GM23338 (cell line): ENCODE measurements at regions not wholly inside any gene's neighbourhood (a gene's known extent, or its start where the extent isn't known, plus 50 kb on each side); places are given as distances from the start of the nearest gene placed in this dataset.

Experiments
- ATAC-seq: fragments of 200-7000 bp; cut with Tn5 transposase; 3 replicates; pipeline ENCODE4 v1.9.1; 2020
- DNase-seq: peaks from one replicate; pipeline ENCODE4 v3.0.0-alpha.2; 2015; ENCODE audit warnings: low spot score
- H2AFZ ChIP-seq: fragments of 200-600 bp; sonication (generic); 2 replicates; pipeline ENCODE4 v1.8.0; 2016; ENCODE audit warnings: antibody characterized with exemption, mild to moderate bottlenecking, moderate library complexity
- H3F3A ChIP-seq: fragments of 200-600 bp; sonication (generic); replicated peaks from 2 replicates; pipeline ENCODE4 v1.8.0; 2017; ENCODE audit warnings: antibody characterized with exemption, mixed run types, low read depth
- H3K27ac ChIP-seq: fragments of 200-600 bp; sonication (generic); 2 replicates; pipeline ENCODE4 v1.6.1; 2016; ENCODE audit warnings: low read depth
- H3K27me3 ChIP-seq: fragments of 200-600 bp; sonication (generic); 2 replicates; pipeline ENCODE4 v1.8.0; 2016; ENCODE audit warnings: mild to moderate bottlenecking, mixed run types, moderate library complexity; ENCODE audit not compliant: insufficient read depth
- H3K36me3 ChIP-seq: fragments of 200-600 bp; sonication (generic); 2 replicates; pipeline ENCODE4 v1.8.0; 2016; ENCODE audit warnings: mild to moderate bottlenecking; ENCODE audit not compliant: insufficient read depth
- H3K4me1 ChIP-seq: fragments of 200-600 bp; sonication (generic); 2 replicates; pipeline ENCODE4 v1.8.0; 2016; ENCODE audit warnings: mild to moderate bottlenecking, moderate library complexity; ENCODE audit not compliant: insufficient read depth
- H3K4me2 ChIP-seq: fragments of 200-600 bp; sonication (generic); 2 replicates; pipeline ENCODE4 v1.7.1; 2017; ENCODE audit warnings: mixed run types
- H3K4me3 ChIP-seq: fragments of 200-600 bp; sonication (generic); 2 replicates; pipeline ENCODE4 v1.6.1; 2016; ENCODE audit warnings: mixed run types
- H3K79me2 ChIP-seq: fragments of 200-600 bp; sonication (generic); replicated peaks from 2 replicates; pipeline ENCODE4 v1.8.0; 2017; ENCODE audit warnings: mild to moderate bottlenecking; ENCODE audit not compliant: insufficient read depth
- H3K9me2 ChIP-seq: fragments of 200-600 bp; sonication (generic); 2 replicates; pipeline ENCODE4 v1.8.0; 2017; ENCODE audit not compliant: insufficient read depth
- H4K20me1 ChIP-seq: fragments of 200-600 bp; sonication (generic); replicated peaks from 2 replicates; pipeline ENCODE4 v1.8.0; 2017; ENCODE audit warnings: mild to moderate bottlenecking; ENCODE audit not compliant: insufficient read depth
- H3K27ac Mint-ChIP-seq: 2 replicates; pipeline ENCODE4 v1.8.0; 2020; ENCODE audit warnings: inconsistent platforms, mild to moderate bottlenecking, moderate library complexity, mixed read lengths
- H3K27me3 Mint-ChIP-seq: 3 replicates; pipeline ENCODE4 v1.8.0; 2022; ENCODE audit warnings: low read depth, mild to moderate bottlenecking, moderate library complexity, mixed read lengths, inconsistent platforms; ENCODE audit not compliant: insufficient read depth, poor library complexity
- H3K36me3 Mint-ChIP-seq: 3 replicates; pipeline ENCODE4 v1.8.0; 2021; ENCODE audit warnings: low read depth, mild to moderate bottlenecking, inconsistent platforms, moderate library complexity, mixed read lengths
- H3K4me1 Mint-ChIP-seq: 3 replicates; pipeline ENCODE4 v1.8.0; 2020; ENCODE audit warnings: mild to moderate bottlenecking, inconsistent platforms, mixed read lengths
- H3K4me3 Mint-ChIP-seq: 3 replicates; pipeline ENCODE4 v1.8.0; 2021; ENCODE audit warnings: moderate library complexity, mild to moderate bottlenecking, inconsistent platforms, mixed read lengths
- H3K9me3 Mint-ChIP-seq: 3 replicates; pipeline ENCODE4 v1.8.0; 2020; ENCODE audit warnings: moderate library complexity, mild to moderate bottlenecking, inconsistent platforms, mixed read lengths
- CREB1 ChIP-seq: fragments of 250-450 bp; sonication (Bioruptor Pico); IDR thresholded peaks from 2 replicates; pipeline ENCODE4 v1.5.0; 2020; ENCODE audit warnings: low read depth, mild to moderate bottlenecking, moderate library complexity
- EZH2 ChIP-seq: fragments of 200-600 bp; sonication (generic); IDR thresholded peaks from one replicate; pipeline ENCODE4 v1.8.0; 2017; ENCODE audit warnings: antibody characterized with exemption, mild to moderate bottlenecking, low read depth; ENCODE audit not compliant: unreplicated experiment
- EZH2phosphoT487 ChIP-seq: fragments of 200-600 bp; sonication (generic); IDR thresholded peaks from one replicate; pipeline ENCODE4 v1.8.1; 2018; ENCODE audit warnings: antibody characterized with exemption; ENCODE audit not compliant: unreplicated experiment
- JUNB ChIP-seq: IDR thresholded peaks from one replicate; pipeline ENCODE4 v1.6.1; 2016; ENCODE audit warnings: antibody characterized with exemption; ENCODE audit not compliant: unreplicated experiment
- NANOG ChIP-seq: IDR thresholded peaks from 2 replicates; pipeline ENCODE4 v1.6.1; 2016; ENCODE audit warnings: antibody characterized with exemption, borderline replicate concordance
- POLR2AphosphoS5 ChIP-seq: IDR thresholded peaks from 2 replicates; pipeline ENCODE4 v1.6.1; 2016; ENCODE audit warnings: antibody characterized with exemption, low read depth
- STAT1 ChIP-seq: IDR thresholded peaks from one replicate; pipeline ENCODE4 v1.6.1; 2016; ENCODE audit warnings: antibody characterized with exemption; ENCODE audit not compliant: unreplicated experiment
- ZNF114 ChIP-seq: fragments of 250-450 bp; sonication (Bioruptor Pico); IDR thresholded peaks from 2 replicates; pipeline ENCODE4 v1.5.0; 2020; ENCODE audit warnings: mild to moderate bottlenecking, moderate library complexity
- ZNF331 ChIP-seq: fragments of 250-450 bp; sonication (Bioruptor Pico); IDR thresholded peaks from 2 replicates; pipeline ENCODE4 v1.5.0; 2020; ENCODE audit warnings: low read depth, mild to moderate bottlenecking, moderate library complexity
- TF ChIP-seq, protein P1 (sequence below): fragments of 250-450 bp; sonication (Bioruptor Pico); IDR thresholded peaks from 2 replicates; pipeline ENCODE4 v1.5.0; 2020; ENCODE audit warnings: mild to moderate bottlenecking, moderate library complexity
- TF ChIP-seq, protein P2 (sequence below): IDR thresholded peaks from 2 replicates; pipeline ENCODE4 v1.6.1; 2016; ENCODE audit warnings: antibody characterized with exemption
- TF ChIP-seq, protein P3 (sequence below): IDR thresholded peaks from one replicate; pipeline ENCODE4 v1.6.1; 2018; ENCODE audit warnings: antibody characterized with exemption; ENCODE audit not compliant: unreplicated experiment
- TF ChIP-seq, protein P4 (sequence below), 2 experiments: fragments of 200-600 bp in 1 of 2; sonication (generic) in 1 of 2; conservative IDR thresholded peaks; 2 replicates each; pipeline versions ENCODE4 v1.5.1 to v1.6.1; 2016 to 2017; ENCODE audit warnings: antibody characterized with exemption in 2 of 2, low read depth in 2 of 2, mild to moderate bottlenecking in 2 of 2, moderate library complexity in 1 of 2

DNA sequence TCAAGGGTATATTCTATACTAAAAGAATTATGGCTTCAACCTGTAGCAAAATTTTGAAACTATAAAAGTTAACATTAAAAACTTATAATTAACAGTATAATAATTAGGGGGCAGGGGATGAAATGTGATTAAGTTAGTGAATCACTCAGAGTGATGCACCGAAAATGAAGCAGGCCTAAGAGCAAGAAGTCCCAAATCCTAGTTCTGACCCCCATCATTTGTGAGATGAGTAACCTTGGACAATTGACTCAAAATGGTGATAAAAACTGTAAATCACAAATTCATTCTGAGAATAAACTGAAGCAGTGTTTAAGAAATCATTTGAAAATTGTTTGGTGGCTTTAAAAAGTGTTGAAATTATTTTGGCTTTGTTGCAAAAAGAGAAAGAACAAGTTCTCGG is 56.8 kb downstream of the KLF12 start:
- ATAC-seq = no peak
- Histone ChIP-seq H3K4me1 (0 out of 2 replicates have a peak, but pooled peaks cover 4% of the 10 kb centered on the region), H3K27me3 (no peaks in the 10 kb centered on the region), H4K20me1 (no peaks in the 10 kb centered on the region), H3K27ac (no peak overlapping the region), H2AFZ (no peak overlapping the region), H3K36me3 (no peaks in the 10 kb centered on the region), H3K79me2 (peaks cover 10% of the 10 kb centered on the region; the same call in 1 of the 2 replicates), H3K4me2 (no peak overlapping the region), H3F3A (no peaks in the 10 kb centered on the region), H3K9me2 (no peaks in the 10 kb centered on the region), H3K4me3 (no peak overlapping the region)
- TF ChIP-seq NANOG (no peak), STAT1 (no peak), EZH2 (no peak), POLR2AphosphoS5 (no peak), ZNF331 (CRISPR knock-in tag) (no peak), JUNB (no peak), EZH2phosphoT487 (no peak), ZNF114 (CRISPR knock-in tag) (no peak), CREB1 (CRISPR knock-in tag) (no peak)
- TF ChIP-seq, protein P1, sequence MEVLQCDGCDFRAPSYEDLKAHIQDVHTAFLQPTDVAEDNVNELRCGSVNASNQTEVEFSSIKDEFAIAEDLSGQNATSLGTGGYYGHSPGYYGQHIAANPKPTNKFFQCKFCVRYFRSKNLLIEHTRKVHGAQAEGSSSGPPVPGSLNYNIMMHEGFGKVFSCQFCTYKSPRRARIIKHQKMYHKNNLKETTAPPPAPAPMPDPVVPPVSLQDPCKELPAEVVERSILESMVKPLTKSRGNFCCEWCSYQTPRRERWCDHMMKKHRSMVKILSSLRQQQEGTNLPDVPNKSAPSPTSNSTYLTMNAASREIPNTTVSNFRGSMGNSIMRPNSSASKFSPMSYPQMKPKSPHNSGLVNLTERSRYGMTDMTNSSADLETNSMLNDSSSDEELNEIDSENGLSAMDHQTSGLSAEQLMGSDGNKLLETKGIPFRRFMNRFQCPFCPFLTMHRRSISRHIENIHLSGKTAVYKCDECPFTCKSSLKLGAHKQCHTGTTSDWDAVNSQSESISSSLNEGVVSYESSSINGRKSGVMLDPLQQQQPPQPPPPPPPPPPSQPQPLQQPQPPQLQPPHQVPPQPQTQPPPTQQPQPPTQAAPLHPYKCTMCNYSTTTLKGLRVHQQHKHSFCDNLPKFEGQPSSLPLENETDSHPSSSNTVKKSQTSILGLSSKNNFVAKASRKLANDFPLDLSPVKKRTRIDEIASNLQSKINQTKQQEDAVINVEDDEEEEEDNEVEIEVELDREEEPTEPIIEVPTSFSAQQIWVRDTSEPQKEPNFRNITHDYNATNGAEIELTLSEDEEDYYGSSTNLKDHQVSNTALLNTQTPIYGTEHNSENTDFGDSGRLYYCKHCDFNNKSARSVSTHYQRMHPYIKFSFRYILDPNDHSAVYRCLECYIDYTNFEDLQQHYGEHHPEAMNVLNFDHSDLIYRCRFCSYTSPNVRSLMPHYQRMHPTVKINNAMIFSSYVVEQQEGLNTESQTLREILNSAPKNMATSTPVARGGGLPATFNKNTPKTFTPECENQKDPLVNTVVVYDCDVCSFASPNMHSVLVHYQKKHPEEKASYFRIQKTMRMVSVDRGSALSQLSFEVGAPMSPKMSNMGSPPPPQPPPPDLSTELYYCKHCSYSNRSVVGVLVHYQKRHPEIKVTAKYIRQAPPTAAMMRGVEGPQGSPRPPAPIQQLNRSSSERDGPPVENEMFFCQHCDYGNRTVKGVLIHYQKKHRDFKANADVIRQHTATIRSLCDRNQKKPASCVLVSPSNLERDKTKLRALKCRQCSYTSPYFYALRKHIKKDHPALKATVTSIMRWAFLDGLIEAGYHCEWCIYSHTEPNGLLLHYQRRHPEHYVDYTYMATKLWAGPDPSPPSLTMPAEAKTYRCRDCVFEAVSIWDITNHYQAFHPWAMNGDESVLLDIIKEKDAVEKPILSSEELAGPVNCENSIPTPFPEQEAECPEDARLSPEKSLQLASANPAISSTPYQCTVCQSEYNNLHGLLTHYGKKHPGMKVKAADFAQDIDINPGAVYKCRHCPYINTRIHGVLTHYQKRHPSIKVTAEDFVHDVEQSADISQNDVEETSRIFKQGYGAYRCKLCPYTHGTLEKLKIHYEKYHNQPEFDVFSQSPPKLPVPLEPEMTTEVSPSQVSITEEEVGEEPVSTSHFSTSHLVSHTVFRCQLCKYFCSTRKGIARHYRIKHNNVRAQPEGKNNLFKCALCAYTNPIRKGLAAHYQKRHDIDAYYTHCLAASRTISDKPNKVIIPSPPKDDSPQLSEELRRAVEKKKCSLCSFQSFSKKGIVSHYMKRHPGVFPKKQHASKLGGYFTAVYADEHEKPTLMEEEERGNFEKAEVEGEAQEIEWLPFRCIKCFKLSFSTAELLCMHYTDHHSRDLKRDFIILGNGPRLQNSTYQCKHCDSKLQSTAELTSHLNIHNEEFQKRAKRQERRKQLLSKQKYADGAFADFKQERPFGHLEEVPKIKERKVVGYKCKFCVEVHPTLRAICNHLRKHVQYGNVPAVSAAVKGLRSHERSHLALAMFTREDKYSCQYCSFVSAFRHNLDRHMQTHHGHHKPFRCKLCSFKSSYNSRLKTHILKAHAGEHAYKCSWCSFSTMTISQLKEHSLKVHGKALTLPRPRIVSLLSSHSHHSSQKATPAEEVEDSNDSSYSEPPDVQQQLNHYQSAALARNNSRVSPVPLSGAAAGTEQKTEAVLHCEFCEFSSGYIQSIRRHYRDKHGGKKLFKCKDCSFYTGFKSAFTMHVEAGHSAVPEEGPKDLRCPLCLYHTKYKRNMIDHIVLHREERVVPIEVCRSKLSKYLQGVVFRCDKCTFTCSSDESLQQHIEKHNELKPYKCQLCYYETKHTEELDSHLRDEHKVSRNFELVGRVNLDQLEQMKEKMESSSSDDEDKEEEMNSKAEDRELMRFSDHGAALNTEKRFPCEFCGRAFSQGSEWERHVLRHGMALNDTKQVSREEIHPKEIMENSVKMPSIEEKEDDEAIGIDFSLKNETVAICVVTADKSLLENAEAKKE (CRISPR knock-in tag) = no peak
- TF ChIP-seq, protein P2, sequence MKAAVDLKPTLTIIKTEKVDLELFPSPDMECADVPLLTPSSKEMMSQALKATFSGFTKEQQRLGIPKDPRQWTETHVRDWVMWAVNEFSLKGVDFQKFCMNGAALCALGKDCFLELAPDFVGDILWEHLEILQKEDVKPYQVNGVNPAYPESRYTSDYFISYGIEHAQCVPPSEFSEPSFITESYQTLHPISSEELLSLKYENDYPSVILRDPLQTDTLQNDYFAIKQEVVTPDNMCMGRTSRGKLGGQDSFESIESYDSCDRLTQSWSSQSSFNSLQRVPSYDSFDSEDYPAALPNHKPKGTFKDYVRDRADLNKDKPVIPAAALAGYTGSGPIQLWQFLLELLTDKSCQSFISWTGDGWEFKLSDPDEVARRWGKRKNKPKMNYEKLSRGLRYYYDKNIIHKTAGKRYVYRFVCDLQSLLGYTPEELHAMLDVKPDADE = no peak
- TF ChIP-seq, protein P3, sequence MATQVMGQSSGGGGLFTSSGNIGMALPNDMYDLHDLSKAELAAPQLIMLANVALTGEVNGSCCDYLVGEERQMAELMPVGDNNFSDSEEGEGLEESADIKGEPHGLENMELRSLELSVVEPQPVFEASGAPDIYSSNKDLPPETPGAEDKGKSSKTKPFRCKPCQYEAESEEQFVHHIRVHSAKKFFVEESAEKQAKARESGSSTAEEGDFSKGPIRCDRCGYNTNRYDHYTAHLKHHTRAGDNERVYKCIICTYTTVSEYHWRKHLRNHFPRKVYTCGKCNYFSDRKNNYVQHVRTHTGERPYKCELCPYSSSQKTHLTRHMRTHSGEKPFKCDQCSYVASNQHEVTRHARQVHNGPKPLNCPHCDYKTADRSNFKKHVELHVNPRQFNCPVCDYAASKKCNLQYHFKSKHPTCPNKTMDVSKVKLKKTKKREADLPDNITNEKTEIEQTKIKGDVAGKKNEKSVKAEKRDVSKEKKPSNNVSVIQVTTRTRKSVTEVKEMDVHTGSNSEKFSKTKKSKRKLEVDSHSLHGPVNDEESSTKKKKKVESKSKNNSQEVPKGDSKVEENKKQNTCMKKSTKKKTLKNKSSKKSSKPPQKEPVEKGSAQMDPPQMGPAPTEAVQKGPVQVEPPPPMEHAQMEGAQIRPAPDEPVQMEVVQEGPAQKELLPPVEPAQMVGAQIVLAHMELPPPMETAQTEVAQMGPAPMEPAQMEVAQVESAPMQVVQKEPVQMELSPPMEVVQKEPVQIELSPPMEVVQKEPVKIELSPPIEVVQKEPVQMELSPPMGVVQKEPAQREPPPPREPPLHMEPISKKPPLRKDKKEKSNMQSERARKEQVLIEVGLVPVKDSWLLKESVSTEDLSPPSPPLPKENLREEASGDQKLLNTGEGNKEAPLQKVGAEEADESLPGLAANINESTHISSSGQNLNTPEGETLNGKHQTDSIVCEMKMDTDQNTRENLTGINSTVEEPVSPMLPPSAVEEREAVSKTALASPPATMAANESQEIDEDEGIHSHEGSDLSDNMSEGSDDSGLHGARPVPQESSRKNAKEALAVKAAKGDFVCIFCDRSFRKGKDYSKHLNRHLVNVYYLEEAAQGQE = no peak
- TF ChIP-seq, protein P4, sequence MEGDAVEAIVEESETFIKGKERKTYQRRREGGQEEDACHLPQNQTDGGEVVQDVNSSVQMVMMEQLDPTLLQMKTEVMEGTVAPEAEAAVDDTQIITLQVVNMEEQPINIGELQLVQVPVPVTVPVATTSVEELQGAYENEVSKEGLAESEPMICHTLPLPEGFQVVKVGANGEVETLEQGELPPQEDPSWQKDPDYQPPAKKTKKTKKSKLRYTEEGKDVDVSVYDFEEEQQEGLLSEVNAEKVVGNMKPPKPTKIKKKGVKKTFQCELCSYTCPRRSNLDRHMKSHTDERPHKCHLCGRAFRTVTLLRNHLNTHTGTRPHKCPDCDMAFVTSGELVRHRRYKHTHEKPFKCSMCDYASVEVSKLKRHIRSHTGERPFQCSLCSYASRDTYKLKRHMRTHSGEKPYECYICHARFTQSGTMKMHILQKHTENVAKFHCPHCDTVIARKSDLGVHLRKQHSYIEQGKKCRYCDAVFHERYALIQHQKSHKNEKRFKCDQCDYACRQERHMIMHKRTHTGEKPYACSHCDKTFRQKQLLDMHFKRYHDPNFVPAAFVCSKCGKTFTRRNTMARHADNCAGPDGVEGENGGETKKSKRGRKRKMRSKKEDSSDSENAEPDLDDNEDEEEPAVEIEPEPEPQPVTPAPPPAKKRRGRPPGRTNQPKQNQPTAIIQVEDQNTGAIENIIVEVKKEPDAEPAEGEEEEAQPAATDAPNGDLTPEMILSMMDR (conservative IDR thresholded peaks at IDR 0.05; ENCODE audit: low read depth in 2 of 2) = no peak
- H3K4me3 Mint-ChIP-seq = no peak overlapping the region
- H3K9me3 Mint-ChIP-seq = no peaks in the 10 kb centered on the region
- no peaks in the 10 kb centered on the region; the same call in 2 of the 3 replicates for H3K36me3 Mint-ChIP-seq
- no peak for DNase-seq
- H3K27me3 Mint-ChIP-seq = no peaks in the 10 kb centered on the region
- H3K4me1 Mint-ChIP-seq = peaks cover 22% of the 10 kb centered on the region
- H3K27ac Mint-ChIP-seq = no peak overlapping the region
